Keratinocyte (primary cell): ENCODE measurements at regions not wholly inside any gene's neighbourhood (a gene's known extent, or its start where the extent isn't known, plus 50 kb on each side); places are given as distances from the start of the nearest gene placed in this dataset.

Source experiments
- DNase-seq: peaks from one replicate; pipeline ENCODE4 v3.0.0-alpha.2; 2011; ENCODE audit warnings: low read depth, missing footprints, low spot score
- FAIRE-seq: peaks from 2 replicates; lab custom pipeline; 2011; peaks lifted over from hg19 to GRCh38; lab: Jason Lieb, UNC
- H2AFZ ChIP-seq: 2 replicates; pipeline ENCODE4 v1.6.0; 2012; ENCODE audit warnings: low read length, control low read depth, inconsistent platforms; ENCODE audit not compliant: control insufficient read depth
- H3K27ac ChIP-seq: 2 replicates; pipeline ENCODE4 v1.5.1; 2011; ENCODE audit warnings: low read length; ENCODE audit not compliant: control insufficient read depth, insufficient read depth
- H3K27me3 ChIP-seq: 3 replicates; pipeline ENCODE4 v1.6.0; 2011; ENCODE audit warnings: low read length; ENCODE audit not compliant: control insufficient read depth, insufficient read depth; ENCODE audit errors: extremely low read depth
- H3K36me3 ChIP-seq, 2 experiments: 2 replicates in 1 of 2; 3 replicates in 1 of 2; pipeline ENCODE4 v1.5.1; 2011; ENCODE audit warnings: low read length in 2 of 2, mild to moderate bottlenecking in 1 of 2; ENCODE audit not compliant: control insufficient read depth in 2 of 2, insufficient read depth in 2 of 2; ENCODE audit errors: extremely low read depth in 1 of 2
- H3K4me1 ChIP-seq: 3 replicates; pipeline ENCODE4 v1.5.1; 2011; ENCODE audit warnings: low read length; ENCODE audit not compliant: control insufficient read depth, insufficient read depth; ENCODE audit errors: extremely low read depth
- H3K4me2 ChIP-seq: 3 replicates; pipeline ENCODE4 v1.6.0; 2011; ENCODE audit warnings: low read depth, low read length; ENCODE audit not compliant: control insufficient read depth, insufficient read depth; ENCODE audit errors: extremely low read depth
- H3K4me3 ChIP-seq, 3 experiments: fragments of 200-600 bp in 1 of 3; sonication (generic) in 1 of 3; 2 replicates in 2 of 3; 3 replicates in 1 of 3; pipeline ENCODE4 v1.5.1; 2011 to 2016; ENCODE audit warnings: low read length in 3 of 3, mild to moderate bottlenecking in 3 of 3, control low read depth in 2 of 3, inconsistent platforms in 1 of 3, low read depth in 1 of 3, mixed read lengths in 1 of 3, mixed run types in 1 of 3, moderate library complexity in 1 of 3; ENCODE audit not compliant: control insufficient read depth in 2 of 3, insufficient read depth in 2 of 3; ENCODE audit errors: extremely low read depth in 1 of 3
- H3K79me2 ChIP-seq: 2 replicates; pipeline ENCODE4 v1.6.0; 2012; ENCODE audit warnings: low read length; ENCODE audit not compliant: control insufficient read depth, insufficient read depth
- H3K9ac ChIP-seq: 3 replicates; pipeline ENCODE4 v1.6.0; 2011; ENCODE audit warnings: low read length; ENCODE audit not compliant: control insufficient read depth, insufficient read depth; ENCODE audit errors: extremely low read depth
- H3K9me1 ChIP-seq: 3 replicates; pipeline ENCODE4 v1.6.0; 2011; ENCODE audit warnings: low read length; ENCODE audit not compliant: control insufficient read depth, insufficient read depth; ENCODE audit errors: extremely low read depth
- H3K9me3 ChIP-seq: 2 replicates; pipeline ENCODE4 v1.5.1; 2012; ENCODE audit warnings: low read depth, low read length; ENCODE audit not compliant: control insufficient read depth
- H4K20me1 ChIP-seq: 3 replicates; pipeline ENCODE4 v1.6.0; 2011; ENCODE audit warnings: low read length; ENCODE audit not compliant: control insufficient read depth, insufficient read depth; ENCODE audit errors: extremely low read depth
- EZH2 ChIP-seq: IDR thresholded peaks from one replicate; pipeline ENCODE4 v1.6.1; 2012; ENCODE audit warnings: inconsistent platforms, mild to moderate bottlenecking, low read length, moderate library complexity
- dilution Hi-C: fragments of 300-500 bp; cut with MboI; formaldehyde crosslinking; loops from one replicate; pipeline ENCODE4 v1.7.0; 2020; ENCODE audit warnings: low sequenced_read_pairs; ENCODE audit not compliant: extremely low pct_ligation_motif_present
- TF ChIP-seq, protein P1 (sequence below), 3 experiments: IDR thresholded peaks in 1 of 3; conservative IDR thresholded peaks in 1 of 3; optimal IDR thresholded peaks in 1 of 3; 2 replicates in 2 of 3; 3 replicates in 1 of 3; pipeline versions ENCODE3 to v1.5.1; 2011; ENCODE audit warnings: low read length in 3 of 3, mild to moderate bottlenecking in 3 of 3, moderate library complexity in 2 of 3, control low read depth in 1 of 3, inconsistent platforms in 1 of 3; ENCODE audit not compliant: insufficient read depth in 2 of 3; ENCODE audit errors: extremely low read depth in 1 of 3

DNA sequence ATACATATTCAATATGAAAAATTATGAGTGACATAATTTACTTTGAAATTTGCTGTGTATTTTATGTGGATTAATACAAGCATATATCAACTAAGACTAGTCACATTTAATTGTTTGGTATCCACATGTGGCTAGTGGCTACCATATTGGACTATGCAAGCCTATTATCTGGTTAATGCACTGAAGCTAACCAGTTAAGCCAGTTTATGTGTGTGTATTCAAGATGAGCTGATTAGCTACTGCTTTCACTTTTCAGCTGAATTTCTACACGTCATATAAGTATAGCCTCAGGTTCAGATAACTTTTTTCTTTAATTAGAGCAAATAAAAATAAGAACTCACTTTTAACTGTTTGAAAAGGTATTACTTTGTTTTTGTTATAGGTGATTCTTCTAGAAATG lies 903.7 kb downstream of the TFAP2A start:
- FAIRE-seq (peak; percentile 76), DNase-seq (no peak)
- H3K4me3 ChIP-seq, result no peak overlapping the region
- no peaks in the 10 kb centered on the region for H3K9me1 ChIP-seq
- H2AFZ ChIP-seq, result no peak overlapping the region
- peaks cover 14% of the 10 kb centered on the region for H3K4me1 ChIP-seq
- H3K27ac ChIP-seq, result no peak overlapping the region
- no peak overlapping the region for H3K9ac ChIP-seq
- no peaks in the 10 kb centered on the region for H3K36me3 ChIP-seq
- H3K27me3 ChIP-seq, result no peaks in the 10 kb centered on the region
- no peaks in the 10 kb centered on the region for H3K79me2 ChIP-seq
- no peaks in the 10 kb centered on the region for H3K9me3 ChIP-seq
- TF ChIP-seq, protein P1, sequence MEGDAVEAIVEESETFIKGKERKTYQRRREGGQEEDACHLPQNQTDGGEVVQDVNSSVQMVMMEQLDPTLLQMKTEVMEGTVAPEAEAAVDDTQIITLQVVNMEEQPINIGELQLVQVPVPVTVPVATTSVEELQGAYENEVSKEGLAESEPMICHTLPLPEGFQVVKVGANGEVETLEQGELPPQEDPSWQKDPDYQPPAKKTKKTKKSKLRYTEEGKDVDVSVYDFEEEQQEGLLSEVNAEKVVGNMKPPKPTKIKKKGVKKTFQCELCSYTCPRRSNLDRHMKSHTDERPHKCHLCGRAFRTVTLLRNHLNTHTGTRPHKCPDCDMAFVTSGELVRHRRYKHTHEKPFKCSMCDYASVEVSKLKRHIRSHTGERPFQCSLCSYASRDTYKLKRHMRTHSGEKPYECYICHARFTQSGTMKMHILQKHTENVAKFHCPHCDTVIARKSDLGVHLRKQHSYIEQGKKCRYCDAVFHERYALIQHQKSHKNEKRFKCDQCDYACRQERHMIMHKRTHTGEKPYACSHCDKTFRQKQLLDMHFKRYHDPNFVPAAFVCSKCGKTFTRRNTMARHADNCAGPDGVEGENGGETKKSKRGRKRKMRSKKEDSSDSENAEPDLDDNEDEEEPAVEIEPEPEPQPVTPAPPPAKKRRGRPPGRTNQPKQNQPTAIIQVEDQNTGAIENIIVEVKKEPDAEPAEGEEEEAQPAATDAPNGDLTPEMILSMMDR (optimal IDR thresholded peaks at IDR 0.05 in 1 of 3, IDR thresholded peaks at IDR 0.05 in 1 of 3, conservative IDR thresholded peaks at IDR 0.05 in 1 of 3; ENCODE audit: extremely low read depth in 1 of 3, insufficient read depth in 2 of 3, low read length in 3 of 3), result no peak
- TF ChIP-seq EZH2, result no peak
- H4K20me1 ChIP-seq, result no peaks in the 10 kb centered on the region
- dilution Hi-C loops, result no loop called here
- H3K4me2 ChIP-seq, result no peak overlapping the region

DNA sequence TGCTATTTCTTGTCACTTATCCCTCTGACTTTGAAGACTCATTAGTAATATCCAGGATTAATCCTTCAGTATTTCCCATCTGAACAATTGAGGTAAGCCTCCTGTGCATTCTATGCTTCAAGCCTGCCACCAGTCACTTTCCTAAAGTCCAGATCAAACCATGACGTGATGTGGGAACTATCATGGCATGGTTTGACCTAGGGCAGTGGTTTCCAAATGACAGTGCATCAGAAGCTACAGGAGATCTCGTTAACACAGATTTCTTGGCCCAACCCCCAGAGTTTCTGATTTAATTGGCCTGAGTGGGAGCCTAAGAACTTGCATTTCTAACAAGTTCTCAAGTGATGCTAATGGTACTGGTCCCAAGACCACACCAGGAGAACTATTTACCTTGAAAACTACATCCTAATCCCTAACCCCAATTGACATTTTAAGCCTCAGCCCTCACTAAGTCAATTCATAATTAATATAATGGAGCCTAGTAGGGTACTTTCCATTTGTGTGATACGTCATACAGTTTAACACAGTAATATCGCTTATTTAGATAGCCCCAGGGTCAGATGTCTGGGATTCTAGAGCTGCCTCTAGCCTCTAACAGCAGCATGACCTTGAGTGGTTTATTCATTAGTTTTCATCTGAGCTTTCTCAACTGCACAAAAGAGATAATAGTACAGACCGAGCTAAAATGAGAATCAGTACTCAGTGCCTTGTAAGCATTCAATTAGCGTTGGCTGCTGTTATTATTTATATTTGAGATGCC lies 907.6 kb downstream of the TFAP2A start:
- no peaks in the 10 kb centered on the region for H3K79me2 ChIP-seq
- dilution Hi-C loops, result no loop called here
- H3K9me3 ChIP-seq, result no peaks in the 10 kb centered on the region
- no peak overlapping the region for H3K4me2 ChIP-seq
- H3K4me1 ChIP-seq, result peaks cover 23% of the 10 kb centered on the region
- H3K9ac ChIP-seq, result no peak overlapping the region
- no peaks in the 10 kb centered on the region for H3K27me3 ChIP-seq
- H3K4me3 ChIP-seq, result no peak overlapping the region
- no peak overlapping the region for H2AFZ ChIP-seq
- no peak for FAIRE-seq
- TF ChIP-seq, protein P1 (optimal IDR thresholded peaks at IDR 0.05 in 1 of 3, IDR thresholded peaks at IDR 0.05 in 1 of 3, conservative IDR thresholded peaks at IDR 0.05 in 1 of 3; ENCODE audit: extremely low read depth in 1 of 3, insufficient read depth in 2 of 3, low read length in 3 of 3), result no peak
- TF ChIP-seq EZH2, result no peak
- no peaks in the 10 kb centered on the region for H4K20me1 ChIP-seq
- no peak for DNase-seq
- no peaks in the 10 kb centered on the region for H3K36me3 ChIP-seq
- no peaks in the 10 kb centered on the region for H3K9me1 ChIP-seq
- H3K27ac ChIP-seq, result no peak overlapping the region
